ENCODE measurements at regions not wholly inside any gene's neighbourhood (a gene's known extent, or its start where the extent isn't known, plus 50 kb on each side); places are given as distances from the start of the nearest gene placed in this dataset.

DNA sequence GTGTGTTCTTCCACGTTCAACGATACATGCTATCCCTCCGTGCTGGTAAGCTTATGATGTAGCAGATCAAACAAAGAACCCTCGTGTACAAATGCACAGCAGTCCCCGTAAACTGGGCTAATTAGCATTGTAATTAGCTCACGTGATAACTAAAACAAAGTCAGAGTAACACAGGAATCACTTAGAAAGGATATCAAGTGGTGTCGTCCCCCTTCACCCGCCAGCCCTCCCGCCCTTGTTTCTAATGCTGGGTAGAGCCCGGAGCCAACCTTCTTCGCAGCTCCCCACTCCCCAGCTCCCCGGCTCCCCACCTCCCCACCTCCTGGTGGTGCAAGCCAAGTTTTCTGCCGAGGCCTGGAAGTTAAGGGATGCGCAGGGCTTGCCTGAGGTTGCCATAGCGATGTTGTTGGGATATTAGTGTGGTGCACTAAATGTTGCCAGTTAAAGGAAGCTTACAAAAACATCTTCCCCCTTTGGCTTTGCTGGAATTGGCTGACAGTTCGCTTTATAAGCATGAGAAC lies 357.9 kb upstream of the CCNH start (continued):
- TF ChIP-seq HMGXB4 (CRISPR knock-in tag; IDR thresholded peaks at IDR 0.05; ENCODE audit: borderline replicate concordance): no peak
- no peak for TF ChIP-seq CBX2 (IDR thresholded peaks at IDR 0.05; ENCODE audit: borderline replicate concordance, low read depth)
- TF ChIP-seq, protein P1, sequence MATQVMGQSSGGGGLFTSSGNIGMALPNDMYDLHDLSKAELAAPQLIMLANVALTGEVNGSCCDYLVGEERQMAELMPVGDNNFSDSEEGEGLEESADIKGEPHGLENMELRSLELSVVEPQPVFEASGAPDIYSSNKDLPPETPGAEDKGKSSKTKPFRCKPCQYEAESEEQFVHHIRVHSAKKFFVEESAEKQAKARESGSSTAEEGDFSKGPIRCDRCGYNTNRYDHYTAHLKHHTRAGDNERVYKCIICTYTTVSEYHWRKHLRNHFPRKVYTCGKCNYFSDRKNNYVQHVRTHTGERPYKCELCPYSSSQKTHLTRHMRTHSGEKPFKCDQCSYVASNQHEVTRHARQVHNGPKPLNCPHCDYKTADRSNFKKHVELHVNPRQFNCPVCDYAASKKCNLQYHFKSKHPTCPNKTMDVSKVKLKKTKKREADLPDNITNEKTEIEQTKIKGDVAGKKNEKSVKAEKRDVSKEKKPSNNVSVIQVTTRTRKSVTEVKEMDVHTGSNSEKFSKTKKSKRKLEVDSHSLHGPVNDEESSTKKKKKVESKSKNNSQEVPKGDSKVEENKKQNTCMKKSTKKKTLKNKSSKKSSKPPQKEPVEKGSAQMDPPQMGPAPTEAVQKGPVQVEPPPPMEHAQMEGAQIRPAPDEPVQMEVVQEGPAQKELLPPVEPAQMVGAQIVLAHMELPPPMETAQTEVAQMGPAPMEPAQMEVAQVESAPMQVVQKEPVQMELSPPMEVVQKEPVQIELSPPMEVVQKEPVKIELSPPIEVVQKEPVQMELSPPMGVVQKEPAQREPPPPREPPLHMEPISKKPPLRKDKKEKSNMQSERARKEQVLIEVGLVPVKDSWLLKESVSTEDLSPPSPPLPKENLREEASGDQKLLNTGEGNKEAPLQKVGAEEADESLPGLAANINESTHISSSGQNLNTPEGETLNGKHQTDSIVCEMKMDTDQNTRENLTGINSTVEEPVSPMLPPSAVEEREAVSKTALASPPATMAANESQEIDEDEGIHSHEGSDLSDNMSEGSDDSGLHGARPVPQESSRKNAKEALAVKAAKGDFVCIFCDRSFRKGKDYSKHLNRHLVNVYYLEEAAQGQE (IDR thresholded peaks at IDR 0.05): no peak
- TF ChIP-seq, protein P2, sequence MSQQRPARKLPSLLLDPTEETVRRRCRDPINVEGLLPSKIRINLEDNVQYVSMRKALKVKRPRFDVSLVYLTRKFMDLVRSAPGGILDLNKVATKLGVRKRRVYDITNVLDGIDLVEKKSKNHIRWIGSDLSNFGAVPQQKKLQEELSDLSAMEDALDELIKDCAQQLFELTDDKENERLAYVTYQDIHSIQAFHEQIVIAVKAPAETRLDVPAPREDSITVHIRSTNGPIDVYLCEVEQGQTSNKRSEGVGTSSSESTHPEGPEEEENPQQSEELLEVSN (IDR thresholded peaks at IDR 0.05; ENCODE audit: borderline replicate concordance, low read depth): no peak
- no peak for TF ChIP-seq EP300 (IDR thresholded peaks at IDR 0.05)
- no peak for TF ChIP-seq RAD21 (conservative IDR thresholded peaks at IDR 0.05 in 1 of 2, IDR thresholded peaks at IDR 0.05 in 1 of 2)
- TF ChIP-seq ZFP36 (IDR thresholded peaks at IDR 0.05; ENCODE audit: borderline replicate concordance, partially characterized antibody): no peak
- no peak for TF ChIP-seq JUN (IDR thresholded peaks at IDR 0.05)

- FAIRE-seq (no peak), DNase-seq (ENCODE audit: low read depth in 1 of 2, low spot score in 1 of 2) (no peak), ATAC-seq (no peak)
- WGBS (ENCODE audit: missing lambda C conversion rate): 18% methylated on average over 8 of the region's 8 CpGs
- TF ChIP-seq CHD2 (IDR thresholded peaks at IDR 0.05; ENCODE audit: low read length, partially characterized antibody): no peak
- no peak for TF ChIP-seq RFX5 (IDR thresholded peaks at IDR 0.05)
- no peak for TF ChIP-seq EHMT2 (IDR thresholded peaks at IDR 0.05; ENCODE audit: low read depth)
- TF ChIP-seq EHF (CRISPR knock-in tag; IDR thresholded peaks at IDR 0.05): no peak
- no peak for TF ChIP-seq CBX2 (IDR thresholded peaks at IDR 0.05; ENCODE audit: borderline replicate concordance, low read depth)
- no peak for TF ChIP-seq CBX8 (IDR thresholded peaks at IDR 0.05)
- TF ChIP-seq, protein P3, sequence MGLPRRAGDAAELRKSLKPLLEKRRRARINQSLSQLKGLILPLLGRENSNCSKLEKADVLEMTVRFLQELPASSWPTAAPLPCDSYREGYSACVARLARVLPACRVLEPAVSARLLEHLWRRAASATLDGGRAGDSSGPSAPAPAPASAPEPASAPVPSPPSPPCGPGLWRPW (IDR thresholded peaks at IDR 0.05): no peak
- no peak for TF ChIP-seq RNF2 (IDR thresholded peaks at IDR 0.05; ENCODE audit: borderline replicate concordance, low read depth)
- no peak for TF ChIP-seq HOXB5 (CRISPR knock-in tag; IDR thresholded peaks at IDR 0.05)
- no peak for TF ChIP-seq KDM5A (IDR thresholded peaks at IDR 0.05)
- TF ChIP-seq EP300 (IDR thresholded peaks at IDR 0.05): no peak
- TF ChIP-seq CHD4 (IDR thresholded peaks at IDR 0.05; ENCODE audit: borderline replicate concordance): no peak
- no peak for TF ChIP-seq JUNB (IDR thresholded peaks at IDR 0.05)
- no peak for TF ChIP-seq ESRRA (IDR thresholded peaks at IDR 0.05; ENCODE audit: borderline replicate concordance, low read length)
- no peak for TF ChIP-seq NR3C1 (IDR thresholded peaks at IDR 0.05)
- TF ChIP-seq, protein P1 (IDR thresholded peaks at IDR 0.05): no peak
- no peak for TF ChIP-seq HMGXB4 (CRISPR knock-in tag; IDR thresholded peaks at IDR 0.05; ENCODE audit: borderline replicate concordance)
- TF ChIP-seq, protein P4, sequence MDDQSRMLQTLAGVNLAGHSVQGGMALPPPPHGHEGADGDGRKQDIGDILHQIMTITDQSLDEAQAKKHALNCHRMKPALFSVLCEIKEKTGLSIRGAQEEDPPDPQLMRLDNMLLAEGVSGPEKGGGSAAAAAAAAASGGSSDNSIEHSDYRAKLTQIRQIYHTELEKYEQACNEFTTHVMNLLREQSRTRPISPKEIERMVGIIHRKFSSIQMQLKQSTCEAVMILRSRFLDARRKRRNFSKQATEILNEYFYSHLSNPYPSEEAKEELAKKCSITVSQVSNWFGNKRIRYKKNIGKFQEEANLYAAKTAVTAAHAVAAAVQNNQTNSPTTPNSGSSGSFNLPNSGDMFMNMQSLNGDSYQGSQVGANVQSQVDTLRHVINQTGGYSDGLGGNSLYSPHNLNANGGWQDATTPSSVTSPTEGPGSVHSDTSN (IDR thresholded peaks at IDR 0.05): no peak
- Histone ChIP-seq H3K4me1 (no peaks in the 10 kb centered on the region), H3K9me3 (no peaks in the 10 kb centered on the region), H3K4me2 (no peak overlapping the region), H3K4me3 (no peak overlapping the region), H3K27ac (no peak overlapping the region)
- CTCF ChIA-PET: interaction anchor here (1.0 to 3.5 kb wide), 3 partner anchors 11 to 921 kb away, joined by 3 to 18 read pairs (median 3); no protein-coding TSS in a partner anchor
- POLR2A ChIA-PET: no interaction called here
Observed at GRCh38 chr5:87770016-87770570, 357.4 kb upstream of the CCNH start.
